ENCODE measurements at regions not wholly inside any gene's neighbourhood (a gene's known extent, or its start where the extent isn't known, plus 50 kb on each side); places are given as distances from the start of the nearest gene placed in this dataset.

DNA sequence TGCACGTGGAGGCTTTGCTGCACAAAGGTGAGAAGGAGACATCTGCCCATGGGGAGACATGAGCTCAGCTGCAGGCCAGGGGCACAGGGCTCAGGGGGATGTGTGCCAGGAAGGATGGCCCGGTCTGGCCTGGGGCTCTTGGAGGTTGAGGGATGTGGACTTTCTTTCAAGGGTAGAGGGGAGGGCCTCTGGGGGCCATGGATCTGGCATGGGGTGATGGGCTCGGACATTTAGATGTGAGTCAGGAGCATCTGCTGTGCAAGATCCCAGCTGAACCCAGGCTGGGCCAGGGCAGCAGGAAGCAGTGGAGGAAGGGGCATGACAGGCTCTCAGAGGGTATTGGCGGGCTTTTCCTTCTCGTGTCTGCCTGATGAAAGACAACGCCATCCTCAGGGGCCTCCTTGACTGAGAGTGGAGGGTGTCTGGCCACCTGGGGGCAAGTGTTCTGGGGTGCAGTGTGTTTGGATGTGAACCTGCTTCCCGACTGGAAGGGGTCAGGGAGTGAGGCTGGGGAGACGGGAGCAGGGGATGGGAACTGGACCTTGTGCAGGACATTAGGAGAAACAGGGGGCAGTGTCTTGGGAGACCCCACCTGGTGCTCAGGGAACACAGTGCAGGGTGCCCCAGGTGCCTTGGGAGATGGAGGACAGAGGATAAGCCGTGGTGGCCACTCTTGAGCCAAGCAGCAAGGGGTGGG is 156.1 kb downstream of the ERMARD start:
- Histone ChIP-seq H3K27ac (replicated peaks in 1 of 4) (no peak overlapping the region), H3K9me3 (no peaks in the 10 kb centered on the region), H3K27me3 (peaks cover 0 to 10% (median 0%) of the 10 kb centered on the region in 4 donors), H3K4me1 (peaks cover 9 to 29% (median 22%) of the 10 kb centered on the region in 4 donors), H3K36me3 (no peaks in the 10 kb centered on the region), H3K4me3 (no peak overlapping the region)
- 79% methylated on average over 8 of the region's 9 CpGs for WGBS
- no peak for DNase-seq (ENCODE audit: extremely low spot score)
- intact Hi-C loops (cut with DNase I): no loop called here
- no peak for TF ChIP-seq POLR2A (IDR thresholded peaks at IDR 0.05; ENCODE audit: low read depth)
- TF ChIP-seq, protein P1, sequence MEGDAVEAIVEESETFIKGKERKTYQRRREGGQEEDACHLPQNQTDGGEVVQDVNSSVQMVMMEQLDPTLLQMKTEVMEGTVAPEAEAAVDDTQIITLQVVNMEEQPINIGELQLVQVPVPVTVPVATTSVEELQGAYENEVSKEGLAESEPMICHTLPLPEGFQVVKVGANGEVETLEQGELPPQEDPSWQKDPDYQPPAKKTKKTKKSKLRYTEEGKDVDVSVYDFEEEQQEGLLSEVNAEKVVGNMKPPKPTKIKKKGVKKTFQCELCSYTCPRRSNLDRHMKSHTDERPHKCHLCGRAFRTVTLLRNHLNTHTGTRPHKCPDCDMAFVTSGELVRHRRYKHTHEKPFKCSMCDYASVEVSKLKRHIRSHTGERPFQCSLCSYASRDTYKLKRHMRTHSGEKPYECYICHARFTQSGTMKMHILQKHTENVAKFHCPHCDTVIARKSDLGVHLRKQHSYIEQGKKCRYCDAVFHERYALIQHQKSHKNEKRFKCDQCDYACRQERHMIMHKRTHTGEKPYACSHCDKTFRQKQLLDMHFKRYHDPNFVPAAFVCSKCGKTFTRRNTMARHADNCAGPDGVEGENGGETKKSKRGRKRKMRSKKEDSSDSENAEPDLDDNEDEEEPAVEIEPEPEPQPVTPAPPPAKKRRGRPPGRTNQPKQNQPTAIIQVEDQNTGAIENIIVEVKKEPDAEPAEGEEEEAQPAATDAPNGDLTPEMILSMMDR (IDR thresholded peaks at IDR 0.05): no peak
- TF ChIP-seq EP300 (IDR thresholded peaks at IDR 0.05): no peak
- no peak for TF ChIP-seq POLR2AphosphoS5 (IDR thresholded peaks at IDR 0.05)

DNA sequence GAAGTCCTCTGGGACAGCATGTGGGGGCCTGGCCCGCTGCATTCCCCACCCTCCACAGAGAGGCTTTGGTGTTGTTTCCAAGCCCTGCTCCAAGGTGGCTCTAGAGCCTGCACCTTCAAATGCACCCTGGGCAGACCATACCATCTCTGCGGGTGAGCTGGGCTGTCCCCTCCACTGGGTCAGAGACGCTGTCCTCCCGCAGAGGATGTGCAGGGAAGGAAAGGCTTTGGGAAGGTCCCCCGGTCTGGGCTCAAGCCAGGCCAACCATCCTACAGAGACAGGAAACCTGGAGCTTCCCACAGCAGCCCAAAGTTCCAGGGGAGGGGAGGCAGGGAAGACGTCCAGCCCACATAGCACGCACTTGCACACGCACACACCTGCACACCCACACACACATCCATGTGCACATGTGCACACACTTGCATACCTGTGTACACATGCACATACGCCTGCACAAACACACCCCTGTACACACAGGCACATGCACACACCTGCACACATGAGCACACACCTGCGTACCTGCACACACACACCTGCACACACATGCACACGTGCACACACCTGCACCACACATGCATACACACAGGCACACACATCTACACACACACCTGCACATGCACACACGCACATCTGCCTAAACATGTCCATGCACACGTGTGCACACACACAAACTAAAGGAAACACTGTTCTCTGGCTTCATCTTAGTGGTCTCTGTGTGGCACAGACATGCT is 155.4 kb downstream of the ERMARD start:
- no peak overlapping the region for H3K27ac ChIP-seq (replicated peaks in 1 of 4)
- H3K36me3 ChIP-seq: no peaks in the 10 kb centered on the region
- no peak for DNase-seq (ENCODE audit: extremely low spot score)
- peaks cover 0 to 10% (median 0%) of the 10 kb centered on the region in 4 donors for H3K27me3 ChIP-seq
- intact Hi-C loops (cut with DNase I): no loop called here
- peaks cover 9 to 29% (median 22%) of the 10 kb centered on the region in 4 donors for H3K4me1 ChIP-seq
- no peak overlapping the region for H3K4me3 ChIP-seq
- no peaks in the 10 kb centered on the region for H3K9me3 ChIP-seq
- no peak for TF ChIP-seq POLR2AphosphoS5 (IDR thresholded peaks at IDR 0.05)
- TF ChIP-seq, protein P1 (IDR thresholded peaks at IDR 0.05): no peak
- WGBS: 77% methylated on average over 12 of the region's 13 CpGs

- H3K9me3 ChIP-seq: no peaks in the 10 kb centered on the region
- no peak for DNase-seq (ENCODE audit: extremely low spot score)
- TF ChIP-seq EP300 (IDR thresholded peaks at IDR 0.05) (no peak), POLR2AphosphoS5 (IDR thresholded peaks at IDR 0.05) (no peak), POLR2A (IDR thresholded peaks at IDR 0.05; ENCODE audit: low read depth) (no peak)
- TF ChIP-seq, protein P1 (IDR thresholded peaks at IDR 0.05): no peak
- 79% methylated on average over 23 of the region's 24 CpGs for WGBS
- no peak overlapping the region for H3K27ac ChIP-seq (replicated peaks in 1 of 4)
- H3K36me3 ChIP-seq: no peaks in the 10 kb centered on the region
- peaks cover 9 to 29% (median 22%) of the 10 kb centered on the region in 4 donors for H3K4me1 ChIP-seq
- H3K4me3 ChIP-seq: no peak overlapping the region
- intact Hi-C loops (cut with DNase I): no loop called here
- H3K27me3 ChIP-seq: peaks cover 0 to 5% (median 0%) of the 10 kb centered on the region in 4 donors
Measured at GRCh38 chr6:169906004-169906687, 154.7 kb downstream of the ERMARD start.

- DNase-seq (ENCODE audit: extremely low spot score): no peak
- TF ChIP-seq POLR2A (IDR thresholded peaks at IDR 0.05; ENCODE audit: low read depth) (no peak), POLR2AphosphoS5 (IDR thresholded peaks at IDR 0.05) (peak; percentile 52 to 53)
- TF ChIP-seq, protein P1 (IDR thresholded peaks at IDR 0.05): no peak
- 56% methylated on average over 15 of the region's 20 CpGs for WGBS
Measured at GRCh38 chr6:169905041-169905807, 153.8 kb downstream of the ERMARD start.

More at GRCh38 chr6:169905041-169905807, 153.8 kb downstream of the ERMARD start:
- Histone ChIP-seq H3K27ac (replicated peaks in 1 of 4) (no peak overlapping the region), H3K9me3 (no peaks in the 10 kb centered on the region), H3K4me1 (peaks cover 9 to 29% (median 22%) of the 10 kb centered on the region in 4 donors), H3K27me3 (peaks cover 0 to 5% (median 0%) of the 10 kb centered on the region in 4 donors), H3K36me3 (no peaks in the 10 kb centered on the region), H3K4me3 (no peak overlapping the region)
- intact Hi-C loops (cut with DNase I): no loop called here

Data from esophagus muscularis mucosa (tissue), 4 donors.